Mucosa of stomach (tissue), 1 donor: ENCODE measurements at regions not wholly inside any gene's neighbourhood (a gene's known extent, or its start where the extent isn't known, plus 50 kb on each side); places are given as distances from the start of the nearest gene placed in this dataset.

Experiments used
- H3K27me3 ChIP-seq: one replicate; pipeline ENCODE4 v1.7.0; 2013; ENCODE audit warnings: mild to moderate bottlenecking, low read length; ENCODE audit not compliant: control insufficient read depth, insufficient read depth
- H3K36me3 ChIP-seq: one replicate; pipeline ENCODE4 v1.7.0; 2013; ENCODE audit warnings: low read length; ENCODE audit not compliant: control insufficient read depth, insufficient read depth
- H3K4me1 ChIP-seq: one replicate; pipeline ENCODE4 v1.7.0; 2013; ENCODE audit warnings: mild to moderate bottlenecking, low read length; ENCODE audit not compliant: control insufficient read depth, insufficient read depth
- H3K4me3 ChIP-seq: one replicate; pipeline ENCODE4 v1.7.0; 2013; ENCODE audit warnings: low read length
- H3K9ac ChIP-seq: one replicate; pipeline ENCODE4 v1.7.0; 2013; ENCODE audit warnings: mild to moderate bottlenecking, low read length, moderate library complexity
- H3K9me3 ChIP-seq: one replicate; pipeline ENCODE4 v1.7.0; 2013; ENCODE audit warnings: mild to moderate bottlenecking, low read length, moderate library complexity; ENCODE audit not compliant: control insufficient read depth
- donor health status: Pancreatic carcinoma.

DNA sequence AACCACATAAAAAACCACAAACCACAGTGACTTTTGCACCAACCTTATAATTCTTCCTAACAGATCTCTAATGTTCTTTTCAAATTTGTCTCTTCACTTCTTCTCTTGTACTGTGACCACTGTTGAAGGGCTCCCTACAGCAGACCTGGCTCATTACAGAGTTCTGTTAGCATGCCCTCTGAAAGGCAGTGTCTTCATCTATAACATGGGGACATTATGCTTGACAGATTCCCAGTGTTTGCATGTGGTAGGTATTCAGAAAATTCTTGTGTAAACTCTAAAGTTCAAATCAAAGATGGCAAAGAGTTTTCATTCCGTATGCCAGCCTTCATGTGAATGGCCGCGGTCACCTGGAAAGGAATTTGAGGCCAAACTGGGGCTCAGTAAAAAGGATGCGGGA is 182.6 kb downstream of the DHX35 start:
- Histone ChIP-seq H3K9ac (no peak overlapping the region), H3K9me3 (no peaks in the 10 kb centered on the region), H3K4me1 (no peaks in the 10 kb centered on the region), H3K4me3 (no peak overlapping the region), H3K36me3 (no peaks in the 10 kb centered on the region), H3K27me3 (no peaks in the 10 kb centered on the region)

DNA sequence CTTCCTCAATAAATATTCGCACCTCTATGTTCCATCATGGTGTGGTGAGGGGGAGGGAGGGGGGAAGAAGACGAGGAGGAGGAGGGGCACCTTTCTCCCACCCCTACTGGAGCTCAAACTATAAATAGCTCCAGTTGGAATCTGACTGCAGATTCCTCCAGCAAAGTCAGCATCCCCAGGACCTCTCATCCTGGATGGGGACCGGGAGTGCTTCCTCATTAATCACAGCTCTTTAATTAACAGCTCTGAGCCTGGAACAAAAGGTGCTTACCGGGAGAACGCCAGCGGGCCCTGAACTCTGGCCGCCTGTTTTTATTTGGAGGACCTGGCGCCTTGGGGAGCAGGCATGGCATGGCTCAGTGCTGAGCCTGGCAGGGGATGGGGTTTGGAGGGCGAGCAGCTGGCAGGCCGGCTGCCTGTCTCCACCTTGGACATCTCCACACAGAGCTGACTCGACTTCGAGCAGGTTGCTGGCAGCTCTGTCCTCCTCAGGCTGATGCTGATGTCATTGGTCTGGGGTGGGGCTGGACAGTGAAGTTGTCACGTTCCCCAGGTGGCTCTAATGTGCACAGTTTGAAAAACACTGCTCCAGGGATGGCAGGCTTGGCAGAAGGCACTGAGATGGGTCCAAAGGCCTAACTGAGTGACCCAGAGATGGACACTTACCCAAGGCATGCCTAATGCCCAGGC is 180.4 kb downstream of the DHX35 start:
- Histone ChIP-seq H3K36me3 (no peaks in the 10 kb centered on the region), H3K9me3 (no peaks in the 10 kb centered on the region), H3K4me1 (no peaks in the 10 kb centered on the region), H3K9ac (no peak overlapping the region), H3K4me3 (no peak overlapping the region), H3K27me3 (no peaks in the 10 kb centered on the region)

DNA sequence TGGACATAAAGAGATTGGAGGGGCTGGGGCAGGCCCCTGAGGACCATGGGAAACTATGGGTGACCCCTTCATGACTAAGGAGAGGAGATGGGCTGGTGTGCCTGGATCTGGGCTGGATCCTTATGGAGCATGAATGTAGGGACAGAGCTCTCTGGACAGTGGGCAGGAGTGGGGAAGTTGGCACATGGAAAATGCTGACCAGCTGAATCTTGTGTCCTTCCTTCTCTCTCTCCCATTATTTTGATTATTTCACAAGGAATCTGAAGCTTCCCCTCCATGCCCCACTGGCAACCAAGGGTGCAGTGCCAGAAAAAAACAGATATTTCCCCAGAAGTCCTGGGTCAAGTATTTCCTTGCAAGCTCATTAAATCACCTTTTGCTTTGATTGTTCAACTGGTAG is 175.2 kb downstream of the DHX35 start:
- Histone ChIP-seq H3K9ac (no peak overlapping the region), H3K4me3 (no peak overlapping the region), H3K27me3 (no peaks in the 10 kb centered on the region), H3K9me3 (no peaks in the 10 kb centered on the region), H3K36me3 (no peaks in the 10 kb centered on the region), H3K4me1 (no peaks in the 10 kb centered on the region)

DNA sequence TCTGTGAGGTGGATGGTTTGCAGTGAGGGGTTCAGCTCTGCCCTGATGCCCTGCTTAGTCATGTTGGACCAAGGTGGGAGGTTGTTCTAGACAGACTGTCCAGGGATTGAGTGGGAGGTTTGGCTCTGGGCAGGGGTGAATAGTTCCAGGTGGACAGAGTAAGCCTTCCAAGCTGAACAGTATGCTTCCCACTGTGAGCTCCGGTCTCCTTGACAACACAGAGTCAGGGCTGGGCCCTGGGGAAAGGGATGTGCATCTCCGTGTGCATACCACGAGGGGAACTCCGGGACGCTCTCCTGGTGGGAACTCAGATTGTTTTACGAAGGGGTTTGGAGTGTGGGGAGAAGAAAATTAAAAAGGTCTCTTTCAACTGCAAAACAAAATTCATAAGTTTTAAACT is 174.7 kb downstream of the DHX35 start:
- Histone ChIP-seq H3K27me3 (no peaks in the 10 kb centered on the region), H3K4me1 (no peaks in the 10 kb centered on the region), H3K36me3 (no peaks in the 10 kb centered on the region), H3K9ac (no peak overlapping the region), H3K9me3 (no peaks in the 10 kb centered on the region), H3K4me3 (no peak overlapping the region)

DNA sequence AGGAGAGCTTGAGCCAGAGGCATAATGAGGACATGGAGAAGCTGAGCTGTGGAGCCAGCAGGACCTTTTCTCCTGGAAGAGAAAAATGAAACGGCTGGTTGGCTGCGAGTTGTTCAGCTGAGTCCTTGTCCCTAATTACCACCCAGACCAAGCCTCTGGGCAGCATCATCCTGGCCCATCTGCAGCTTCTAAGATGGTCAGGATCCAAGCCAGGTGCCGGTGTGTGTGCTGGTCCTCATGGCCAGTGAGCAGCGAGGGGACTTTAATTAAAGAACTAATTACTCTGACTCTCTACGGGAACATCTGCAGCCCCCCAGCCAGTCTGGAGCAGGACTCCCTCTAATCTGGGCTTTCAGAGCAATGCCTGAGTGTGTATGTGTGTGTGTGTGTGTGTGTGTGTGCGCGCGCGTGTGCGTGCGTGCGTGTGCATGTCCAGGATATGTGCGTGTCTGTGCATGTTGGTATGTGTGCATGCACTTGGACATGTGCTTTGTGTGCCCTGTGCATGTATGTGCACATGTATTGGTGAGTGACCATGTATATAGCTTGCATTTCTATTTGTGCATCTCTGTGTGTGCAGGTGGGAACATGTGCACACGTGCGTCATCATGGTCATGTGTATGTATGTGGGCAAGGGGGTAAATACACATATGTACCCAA is 173.9 kb downstream of the DHX35 start:
- Histone ChIP-seq H3K36me3 (no peaks in the 10 kb centered on the region), H3K27me3 (no peaks in the 10 kb centered on the region), H3K4me3 (no peak overlapping the region), H3K9me3 (no peaks in the 10 kb centered on the region), H3K4me1 (no peaks in the 10 kb centered on the region), H3K9ac (no peak overlapping the region)

DNA sequence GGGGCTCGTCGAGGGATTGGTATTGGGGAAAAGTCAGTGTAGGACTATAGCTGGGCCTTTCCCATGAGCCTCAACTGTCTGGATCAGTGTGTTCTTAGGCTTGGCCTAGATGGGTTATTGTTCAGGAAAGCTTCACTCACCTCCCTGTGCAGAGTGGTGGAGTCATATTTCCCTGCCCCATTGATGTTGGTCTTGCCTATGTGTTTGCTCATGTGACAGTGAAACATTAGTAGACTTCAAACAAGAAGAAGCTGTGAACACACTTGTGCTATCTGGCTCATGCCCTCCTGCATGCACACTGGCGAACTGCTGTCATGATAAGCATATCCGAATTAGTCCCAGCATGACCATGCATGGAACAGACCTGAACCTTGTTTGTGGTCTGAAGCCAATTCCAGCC is 171.1 kb downstream of the DHX35 start:
- H3K9ac ChIP-seq, result no peak overlapping the region
- no peaks in the 10 kb centered on the region for H3K27me3 ChIP-seq
- no peak overlapping the region for H3K4me3 ChIP-seq
- no peaks in the 10 kb centered on the region for H3K9me3 ChIP-seq
- H3K36me3 ChIP-seq, result no peaks in the 10 kb centered on the region
- no peaks in the 10 kb centered on the region for H3K4me1 ChIP-seq

DNA sequence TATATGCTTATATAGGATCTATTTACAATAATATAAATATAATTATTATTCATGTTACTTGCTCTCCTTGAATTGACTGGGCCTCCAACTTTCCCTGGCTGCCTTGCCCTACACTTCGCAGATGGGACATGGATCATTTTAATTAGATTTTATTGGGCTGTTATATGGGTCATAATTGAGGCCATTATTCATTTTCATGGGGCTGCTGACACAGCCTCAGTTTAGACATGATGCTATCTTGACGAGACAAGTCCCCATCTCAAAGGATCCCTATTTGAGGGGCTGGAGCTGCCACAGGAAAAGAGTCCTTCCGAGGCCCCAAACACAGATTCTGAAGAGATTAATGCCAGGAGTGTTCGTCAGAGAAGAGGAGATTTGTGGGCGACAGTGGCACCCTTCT is 170.4 kb downstream of the DHX35 start:
- no peaks in the 10 kb centered on the region for H3K4me1 ChIP-seq
- no peak overlapping the region for H3K9ac ChIP-seq

DNA sequence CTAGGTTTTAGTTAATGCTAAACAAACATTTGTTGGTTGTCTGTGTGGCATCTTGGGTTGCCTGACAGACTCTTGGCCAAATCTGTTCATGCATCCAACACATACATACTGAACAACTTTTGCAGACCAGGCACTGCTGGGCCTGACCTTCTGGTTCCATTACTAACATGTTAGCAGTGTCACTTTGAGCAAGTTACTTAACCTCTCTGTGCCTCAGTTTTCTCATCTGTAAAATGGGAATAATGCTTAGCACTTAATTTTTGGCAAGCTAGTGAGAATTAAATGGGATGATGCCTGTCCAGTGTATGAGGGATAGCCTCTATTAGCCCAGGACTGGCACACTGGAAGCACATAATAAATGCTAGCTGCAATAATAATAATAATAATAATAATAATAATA is 169.9 kb downstream of the DHX35 start:
- H3K4me3 ChIP-seq, result no peak overlapping the region
- H3K9ac ChIP-seq, result no peak overlapping the region
- H3K36me3 ChIP-seq, result no peaks in the 10 kb centered on the region
- H3K27me3 ChIP-seq, result no peaks in the 10 kb centered on the region
- no peaks in the 10 kb centered on the region for H3K4me1 ChIP-seq
- no peaks in the 10 kb centered on the region for H3K9me3 ChIP-seq

More for the DNA sequence above, 170.4 kb downstream of the DHX35 start:
- H3K9me3 ChIP-seq, result no peaks in the 10 kb centered on the region
- H3K4me3 ChIP-seq, result no peak overlapping the region
- no peaks in the 10 kb centered on the region for H3K27me3 ChIP-seq
- H3K36me3 ChIP-seq, result no peaks in the 10 kb centered on the region

DNA sequence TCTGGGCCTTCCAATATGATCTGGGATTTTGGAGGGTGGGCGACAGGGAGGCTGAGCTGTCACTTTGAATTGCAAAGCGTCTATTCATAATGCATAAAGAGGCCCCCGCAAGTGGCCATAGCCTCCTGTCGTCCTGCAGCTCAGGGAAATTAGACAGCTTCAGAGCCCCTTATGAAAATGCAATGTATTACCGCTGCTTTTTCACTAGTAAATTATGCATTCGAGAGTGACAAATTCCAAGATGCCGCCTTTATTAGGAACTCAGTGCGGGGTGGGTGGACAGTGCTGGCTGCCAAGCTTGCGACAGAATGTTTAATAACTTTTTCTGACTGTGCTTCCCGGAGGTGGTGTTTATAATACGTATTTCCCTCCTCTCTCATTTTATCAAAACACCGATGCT is 168.5 kb downstream of the DHX35 start:
- no peaks in the 10 kb centered on the region for H3K36me3 ChIP-seq
- H3K4me1 ChIP-seq, result no peaks in the 10 kb centered on the region
- H3K9ac ChIP-seq, result no peak overlapping the region
- H3K9me3 ChIP-seq, result no peaks in the 10 kb centered on the region
- no peak overlapping the region for H3K4me3 ChIP-seq
- H3K27me3 ChIP-seq, result no peaks in the 10 kb centered on the region

DNA sequence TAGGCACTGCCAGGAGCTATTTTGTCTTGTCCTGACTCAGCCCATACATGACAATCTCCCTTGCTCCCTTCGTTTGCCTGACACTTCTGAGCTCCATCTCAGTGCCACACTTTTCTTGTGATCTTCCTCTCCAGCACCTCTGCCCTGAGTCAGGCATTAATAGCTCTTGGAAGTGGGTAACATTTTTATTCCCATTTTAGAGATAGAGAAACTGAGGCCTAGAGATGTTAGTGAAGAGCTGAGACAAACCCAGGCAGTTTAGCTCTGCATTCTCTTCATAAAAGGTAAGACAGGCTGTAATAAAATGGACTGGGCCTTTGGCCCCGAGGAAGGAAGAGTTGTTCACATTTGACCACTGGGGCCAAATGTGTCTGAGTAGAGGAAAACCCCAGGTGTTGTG is 167.4 kb downstream of the DHX35 start:
- Histone ChIP-seq H3K4me1 (no peaks in the 10 kb centered on the region), H3K9me3 (no peaks in the 10 kb centered on the region), H3K9ac (no peak overlapping the region), H3K4me3 (no peak overlapping the region), H3K36me3 (no peaks in the 10 kb centered on the region), H3K27me3 (no peaks in the 10 kb centered on the region)

DNA sequence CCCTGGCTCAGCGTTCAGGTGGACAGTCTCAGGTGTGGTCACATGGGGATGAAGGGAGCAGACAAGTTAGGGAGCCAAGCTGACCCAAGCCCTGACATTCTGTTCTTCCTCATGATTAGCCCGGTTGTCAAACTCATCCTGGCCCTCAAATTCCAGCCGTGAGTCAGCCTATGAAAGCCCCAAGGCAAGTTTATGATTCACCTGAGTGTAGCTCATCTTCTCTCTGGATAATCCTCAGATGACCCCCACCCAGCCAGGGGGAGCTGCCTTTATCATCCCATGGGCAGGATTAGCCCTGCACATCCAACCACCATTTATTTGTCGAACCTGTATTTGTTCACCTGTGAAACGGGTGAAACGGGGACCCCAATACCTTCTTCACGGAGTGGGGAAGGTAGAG is 161.9 kb downstream of the DHX35 start:
- no peaks in the 10 kb centered on the region for H3K4me1 ChIP-seq

DNA sequence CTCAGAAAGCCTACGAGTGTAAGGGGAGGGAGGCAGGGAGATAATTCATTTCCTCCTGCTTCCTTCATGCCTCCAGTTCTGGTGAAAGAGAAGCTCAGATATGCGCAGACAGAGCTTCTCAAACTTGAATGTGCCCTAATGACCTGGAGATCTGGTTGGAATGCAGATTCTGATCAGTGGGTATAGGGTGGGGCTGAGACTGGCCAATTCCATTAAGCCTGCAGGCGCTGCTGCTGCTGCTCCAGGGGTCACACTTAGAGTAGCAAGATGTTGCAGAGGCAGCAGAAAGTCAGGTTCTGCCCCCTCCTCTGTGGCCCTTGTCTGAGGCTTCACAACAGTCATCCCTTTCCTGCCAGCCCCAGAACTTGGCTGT is 161.0 kb downstream of the DHX35 start:
- H3K27me3 ChIP-seq, result peaks cover 4% of the 10 kb centered on the region
- no peaks in the 10 kb centered on the region for H3K9me3 ChIP-seq
- H3K4me3 ChIP-seq, result no peak overlapping the region
- H3K36me3 ChIP-seq, result no peaks in the 10 kb centered on the region
- H3K4me1 ChIP-seq, result no peaks in the 10 kb centered on the region
- no peak overlapping the region for H3K9ac ChIP-seq

More for the DNA sequence above, 161.9 kb downstream of the DHX35 start:
- Histone ChIP-seq H3K9me3 (no peaks in the 10 kb centered on the region), H3K27me3 (peaks cover 4% of the 10 kb centered on the region), H3K36me3 (no peaks in the 10 kb centered on the region), H3K4me3 (no peak overlapping the region), H3K9ac (no peak overlapping the region)
